Spinal cord (tissue), 9 donors: ENCODE measurements at regions not wholly inside any gene's neighbourhood (a gene's known extent, or its start where the extent isn't known, plus 50 kb on each side); places are given as distances from the start of the nearest gene placed in this dataset.

ENCODE experiments used
- DNase-seq, 6 donors: peaks; one replicate each; pipeline versions ENCODE4 v3.0.0 to v3.0.0-alpha.2; 2013 to 2015; ENCODE audit warnings: low spot score in 6 of 6, low read depth in 4 of 6
- H3K27ac ChIP-seq: one replicate; pipeline ENCODE4 v1.5.1; 2013; ENCODE audit warnings: low read depth, low read length, control low read depth
- H3K27me3 ChIP-seq: one replicate; pipeline ENCODE4 v1.6.1; 2013; ENCODE audit warnings: low read length; ENCODE audit not compliant: control insufficient read depth, insufficient read depth
- H3K36me3 ChIP-seq: one replicate; pipeline ENCODE4 v1.6.1; 2013; ENCODE audit warnings: low read length; ENCODE audit not compliant: control insufficient read depth, insufficient read depth
- H3K4me1 ChIP-seq: one replicate; pipeline ENCODE4 v1.6.1; 2013; ENCODE audit warnings: low read length; ENCODE audit not compliant: control insufficient read depth, insufficient read depth
- H3K4me3 ChIP-seq: one replicate; pipeline ENCODE4 v1.5.1; 2013; ENCODE audit warnings: low read depth, low read length, control low read depth
- H3K9me3 ChIP-seq: one replicate; pipeline ENCODE4 v1.6.1; 2013; ENCODE audit warnings: low read length; ENCODE audit not compliant: control insufficient read depth, insufficient read depth
- WGBS: methylation state at CpG from one replicate; pipeline ENCODE4 v1.1.5; 2013; ENCODE audit warnings: missing lambda C conversion rate; ENCODE audit not compliant: insufficient coverage; 5-methylcytosine and 5-hydroxymethylcytosine counted together
- donor health status: healthy.

DNA sequence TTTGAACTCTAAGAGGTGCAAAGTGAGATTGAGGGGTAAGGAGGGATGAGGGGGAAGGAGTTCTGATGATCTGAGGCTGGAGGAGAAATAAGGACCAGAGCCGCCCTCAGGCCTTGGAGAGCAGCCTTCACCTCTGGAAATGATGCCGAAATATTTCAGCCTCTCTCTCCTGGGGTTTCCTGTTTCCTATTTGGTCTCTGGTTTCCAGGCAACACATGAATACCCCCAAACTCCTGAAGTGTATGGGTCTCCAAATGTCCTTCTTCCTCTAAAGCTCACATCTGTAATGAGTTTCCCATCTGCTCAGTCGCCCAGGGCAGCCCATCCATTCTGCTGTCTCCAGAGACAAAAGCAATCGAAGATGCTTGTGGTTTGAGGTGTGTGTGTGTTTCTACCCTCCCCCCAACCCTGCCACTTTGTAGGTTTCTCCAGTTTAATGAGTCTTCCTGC is 52.0 kb upstream of the FAM20B start:
- Histone ChIP-seq H3K4me3 (no peak overlapping the region), H3K27me3 (no peaks in the 10 kb centered on the region), H3K27ac (no peak overlapping the region), H3K4me1 (peaks cover 10% of the 10 kb centered on the region), H3K9me3 (peaks cover 3% of the 10 kb centered on the region), H3K36me3 (no peaks in the 10 kb centered on the region)
- WGBS: 19% methylated on average over 2 of the region's 4 CpGs
- DNase-seq: peak in 2 of 6 donors; percentile 21 to 72
